HG03175 (cell line): ENCODE measurements at regions not wholly inside any gene's neighbourhood (a gene's known extent, or its start where the extent isn't known, plus 50 kb on each side); places are given as distances from the start of the nearest gene placed in this dataset.

Source experiments
- ATAC-seq: cut with Tn5 transposase; IDR thresholded peaks from one replicate; pipeline ENCODE4 v1.9.1; 2021; ENCODE audit warnings: mild to moderate bottlenecking, moderate library complexity; ENCODE audit not compliant: unreplicated experiment

DNA sequence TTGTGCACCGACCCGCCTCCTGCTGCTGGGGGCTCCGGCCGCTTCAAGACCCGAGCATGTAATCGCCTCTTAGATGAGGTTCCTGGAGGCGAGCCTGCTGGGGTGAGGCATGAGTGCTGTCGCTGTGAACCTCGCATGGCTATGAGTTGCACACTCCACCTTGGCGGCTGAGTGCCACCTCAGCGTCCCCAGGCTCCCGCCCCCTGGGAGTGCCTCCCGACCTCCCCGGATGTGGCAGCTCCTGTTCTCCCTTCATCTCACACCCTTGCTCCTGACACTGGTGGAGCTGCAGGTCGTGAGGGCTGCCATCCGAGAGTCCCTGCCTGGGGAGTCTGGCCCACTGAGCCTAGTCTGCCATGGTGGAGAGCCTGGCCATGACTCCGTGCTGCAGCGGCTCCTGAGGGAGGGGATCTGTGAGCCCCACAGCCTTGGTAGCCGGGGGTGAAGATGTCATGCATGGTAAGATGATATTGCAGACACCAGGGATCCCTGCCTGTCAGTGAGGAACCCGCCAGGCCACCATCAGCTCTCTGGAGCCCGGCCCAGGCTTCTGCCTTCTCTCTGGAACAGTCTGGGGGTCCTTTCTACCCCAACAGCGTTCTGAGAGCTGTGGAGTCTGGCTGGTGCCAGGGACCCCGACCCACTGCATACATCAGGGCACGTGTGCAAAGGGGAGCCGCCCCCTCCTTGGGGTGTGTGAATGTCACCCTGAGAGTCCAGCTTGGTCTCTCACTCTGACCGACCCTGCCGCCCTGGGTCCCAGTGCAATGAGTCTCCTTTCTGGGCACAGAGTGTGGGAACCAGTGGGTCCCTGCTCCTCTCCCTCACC is 61.6 kb upstream of the HS6ST1 start:
- no peak for ATAC-seq

DNA sequence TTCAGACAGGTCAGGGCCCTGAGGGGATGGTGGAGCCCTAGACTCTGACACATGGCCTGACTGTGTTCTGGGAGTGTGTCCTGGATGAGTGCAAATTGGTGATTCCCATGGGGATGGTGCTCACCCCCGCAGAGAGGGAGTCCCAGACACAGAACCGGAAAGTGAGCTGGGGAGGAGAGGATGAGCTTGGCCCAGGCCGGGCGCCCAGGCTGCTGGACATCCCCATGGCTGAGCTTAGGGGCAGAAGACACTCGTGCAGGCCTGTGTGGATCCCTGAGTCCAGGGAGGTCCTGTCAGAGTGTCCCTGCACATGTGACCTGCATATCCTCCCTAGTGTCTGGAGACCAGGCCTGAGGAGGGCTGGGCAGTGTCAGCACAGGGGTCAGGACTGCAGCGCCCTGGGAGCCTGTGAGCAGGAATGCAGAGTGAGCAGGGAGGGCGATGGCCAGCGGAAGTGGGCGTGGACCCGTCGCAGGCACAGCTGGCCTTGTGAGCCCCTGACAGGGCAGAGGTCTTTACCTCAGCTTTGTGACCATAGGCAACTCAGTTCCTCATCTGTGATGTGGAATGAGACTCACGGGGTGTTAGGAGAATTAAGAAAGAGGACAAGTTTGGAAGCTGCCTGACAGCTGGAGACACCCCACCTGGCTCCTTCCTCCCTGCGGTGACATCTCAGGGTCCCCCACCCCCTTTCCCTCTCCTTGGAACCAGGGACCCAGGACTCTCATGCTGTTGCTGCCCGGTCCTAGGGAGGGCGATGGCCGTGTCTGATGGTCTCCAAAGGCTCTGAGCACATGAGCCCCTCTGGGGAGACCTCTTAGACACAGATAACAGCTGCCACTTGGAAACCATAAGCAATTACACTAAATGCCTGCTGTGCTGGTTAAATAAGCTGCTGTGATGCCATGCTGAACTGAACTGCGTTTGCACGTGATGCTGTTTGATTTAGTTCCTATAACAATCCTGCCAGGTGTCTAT is 62.6 kb upstream of the HS6ST1 start:
- ATAC-seq = no peak

GRCh38 chr2:128384446-128384845 is 65.8 kb upstream of the HS6ST1 start:
- ATAC-seq = no peak

- ATAC-seq = no peak
Measured at GRCh38 chr2:128384956-128385355, 66.3 kb upstream of the HS6ST1 start.

- ATAC-seq = no peak
Measured at GRCh38 chr2:128385365-128385764, 66.7 kb upstream of the HS6ST1 start.

DNA sequence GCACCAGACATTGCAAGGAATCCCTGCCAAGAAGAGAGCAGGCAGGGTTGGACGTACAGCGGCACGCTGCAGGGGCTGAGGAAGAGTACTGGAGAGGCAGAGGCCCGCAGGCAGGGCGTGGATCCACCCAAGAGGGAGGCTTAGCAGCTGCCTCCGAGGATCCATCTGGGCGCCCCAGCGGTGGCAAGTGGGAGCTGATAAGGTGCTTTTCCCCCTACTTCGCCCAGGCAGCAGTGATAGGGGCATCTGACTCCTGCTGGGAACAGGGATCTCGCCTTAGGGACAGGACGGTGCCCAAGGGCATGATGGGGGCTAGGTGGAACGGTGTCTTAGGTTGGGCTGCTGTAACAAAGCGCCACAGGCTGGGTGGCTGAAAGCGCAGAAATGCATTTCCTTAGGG is 67.4 kb upstream of the HS6ST1 start:
- no peak for ATAC-seq

GRCh38 chr2:128388499-128388941 is 69.9 kb upstream of the HS6ST1 start:
- no peak for ATAC-seq

GRCh38 chr2:128389388-128390086 is 70.9 kb upstream of the HS6ST1 start:
- no peak for ATAC-seq

DNA sequence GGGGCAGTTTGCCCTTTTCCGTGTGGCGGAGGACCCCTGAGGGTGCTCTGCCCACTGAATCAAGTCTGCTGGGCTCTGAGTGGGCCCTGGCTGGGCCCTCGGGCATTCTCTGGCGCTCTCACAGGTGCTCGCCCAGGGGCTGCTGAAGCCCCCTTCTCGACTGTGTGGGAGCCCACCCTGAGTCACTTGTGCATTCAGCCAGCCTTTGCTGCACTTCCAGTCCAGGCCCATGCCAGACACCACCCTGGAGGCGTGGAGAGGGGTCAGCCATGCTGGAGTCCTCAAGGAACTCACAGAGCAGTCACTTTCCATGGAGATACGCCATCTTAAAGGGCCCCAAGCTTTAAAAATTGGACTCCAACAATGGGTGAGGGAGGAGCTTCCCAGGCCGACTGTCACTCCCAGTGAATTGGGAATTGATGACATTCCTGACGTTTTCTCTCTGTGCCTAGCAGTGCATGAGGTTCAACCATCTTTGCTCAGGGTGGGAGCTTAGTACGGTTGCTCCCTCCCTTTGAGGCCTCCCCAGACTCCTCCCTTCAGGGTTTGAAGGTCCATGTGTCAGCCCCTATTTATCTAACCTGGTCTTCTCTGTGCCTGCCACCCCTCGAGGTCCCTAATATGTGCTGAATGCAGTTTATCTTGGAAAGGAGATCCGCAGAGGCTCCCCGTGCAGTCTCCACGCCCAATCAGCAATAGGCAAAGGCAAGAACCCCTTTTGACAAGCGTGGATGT is 71.8 kb upstream of the HS6ST1 start:
- no peak for ATAC-seq

DNA sequence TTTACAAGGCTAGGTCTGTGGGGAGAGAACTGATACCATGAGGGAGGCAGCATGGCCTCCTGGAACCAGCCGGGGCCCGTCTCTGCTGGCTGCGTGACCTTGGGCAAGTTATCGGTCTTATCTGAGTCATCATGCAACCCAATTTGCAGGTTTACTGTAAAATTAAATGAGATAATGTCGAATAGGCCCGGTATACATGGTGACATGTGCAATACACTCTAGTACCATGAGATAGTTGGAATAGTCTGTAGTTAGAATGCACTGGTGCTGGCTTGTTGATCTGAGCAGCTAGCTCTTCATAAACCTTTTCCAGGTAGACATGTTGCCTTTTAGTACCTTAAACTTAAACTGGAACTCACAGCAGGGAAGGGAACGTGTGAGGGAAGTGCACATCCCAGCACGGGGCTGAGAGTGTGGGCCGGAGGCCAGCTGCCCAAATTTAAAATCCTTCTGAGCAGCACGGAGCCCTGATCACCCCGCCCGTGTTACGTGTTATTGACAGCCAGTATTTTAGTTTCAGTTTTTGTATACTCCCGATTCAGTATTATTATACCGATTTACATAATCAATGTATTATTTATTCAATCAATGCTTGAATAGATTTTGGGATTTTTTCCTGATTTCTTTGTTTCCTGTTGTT is 72.4 kb upstream of the HS6ST1 start:
- ATAC-seq = no peak

DNA sequence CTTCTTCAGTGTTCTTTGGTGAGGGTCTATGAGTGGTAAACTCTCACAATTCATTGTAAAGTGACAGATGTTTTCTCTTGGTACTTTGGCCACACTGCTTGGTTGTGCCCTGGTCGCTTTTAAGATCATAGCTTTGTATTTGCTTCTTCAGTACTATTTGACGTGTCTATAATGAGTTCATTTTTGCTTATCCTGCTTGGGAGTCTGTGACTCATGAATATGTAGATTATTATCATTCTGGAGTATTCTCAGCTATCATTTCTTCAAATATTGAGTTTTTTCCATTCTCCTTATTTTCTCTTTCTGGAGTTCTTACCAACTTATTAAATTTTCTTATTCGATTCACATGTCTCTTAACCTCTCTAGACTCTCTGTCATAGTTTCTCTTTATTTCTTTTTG is 73.0 kb upstream of the HS6ST1 start:
- ATAC-seq = no peak

DNA sequence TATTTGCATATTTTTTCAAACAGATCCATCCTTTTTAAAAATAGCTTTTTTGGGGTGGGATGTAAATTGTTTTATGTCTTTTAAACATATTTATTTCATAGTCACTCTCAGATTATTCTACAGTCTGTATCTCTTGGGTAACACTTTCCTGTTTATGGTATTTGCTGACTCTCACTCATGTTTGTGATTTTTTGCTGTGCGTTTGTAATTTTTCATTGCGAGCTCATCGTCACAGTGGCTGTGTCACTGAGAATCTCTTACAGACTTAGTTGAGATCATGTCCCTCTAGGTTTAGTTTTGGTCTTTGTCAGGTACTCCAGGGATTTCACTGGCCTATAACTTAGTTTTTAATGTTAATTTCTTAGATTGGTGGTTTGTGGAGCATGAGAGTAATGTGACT is 73.5 kb upstream of the HS6ST1 start:
- no peak for ATAC-seq

GRCh38 chr2:128394007-128394730 is 75.5 kb upstream of the HS6ST1 start:
- ATAC-seq = no peak

GRCh38 chr2:128395196-128395595 is 76.5 kb upstream of the HS6ST1 start:
- no peak for ATAC-seq

GRCh38 chr2:128395640-128396499 is 77.2 kb upstream of the HS6ST1 start:
- ATAC-seq = no peak

GRCh38 chr2:128396500-128396891 is 77.8 kb upstream of the HS6ST1 start:
- no peak for ATAC-seq

DNA sequence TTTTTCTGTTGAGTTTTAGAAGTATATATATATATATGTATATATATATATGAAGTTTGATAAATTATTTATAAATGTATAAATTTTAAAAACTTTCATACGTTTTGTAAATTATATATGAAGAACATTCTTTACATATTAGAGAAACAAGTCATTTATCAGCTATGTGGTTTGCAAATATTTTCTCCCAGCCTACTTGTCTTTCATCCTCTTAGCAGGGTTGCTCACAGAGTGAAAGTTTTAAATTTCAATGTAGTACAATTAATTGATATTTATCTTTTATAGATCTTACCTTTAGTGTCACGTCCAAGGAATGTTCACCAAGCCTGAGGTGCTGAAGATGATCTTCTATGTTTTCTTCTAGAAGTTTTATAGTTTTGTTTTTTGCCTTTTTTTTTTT is 78.3 kb upstream of the HS6ST1 start:
- ATAC-seq = no peak

- no peak for ATAC-seq
Measured at GRCh38 chr2:128399256-128399655, 80.6 kb upstream of the HS6ST1 start.
